ENCODE measurements at regions not wholly inside any gene's neighbourhood (a gene's known extent, or its start where the extent isn't known, plus 50 kb on each side); places are given as distances from the start of the nearest gene placed in this dataset.
A peak's percentile ranks its signal among the peaks of the same experiment; 100 is the strongest.

- intact Hi-C loops (cut with DNase I) = no loop called here
- no peak for ATAC-seq
- H3K27ac ChIP-seq = no peak overlapping the region
- DNase-seq = no peak
- no peaks in the 10 kb centered on the region for H3K9me3 ChIP-seq
- H3K4me1 ChIP-seq = no peaks in the 10 kb centered on the region
- 88 to 90% (median 90%) methylated on average over 6 of the region's 6 CpGs for WGBS, 3 donors
- no peaks in the 10 kb centered on the region for H3K36me3 ChIP-seq (ENCODE audit: insufficient read depth in 1 of 2, low read depth in 1 of 2)
- TF ChIP-seq CTCF (IDR thresholded peaks at IDR 0.05) = no peak
- no peak overlapping the region for H3K4me3 ChIP-seq
- H3K27me3 ChIP-seq (ENCODE audit: insufficient read depth in 3 of 3, low read length in 2 of 3) = peaks cover 0 to 2% (median 0%) of the 10 kb centered on the region in 3 donors
These were observed 70.8 kb upstream of the BZW1 start for GRCh38 chr2:200740907-200741306.

- peaks cover 0 to 2% (median 0%) of the 10 kb centered on the region in 3 donors for H3K27me3 ChIP-seq (ENCODE audit: insufficient read depth in 3 of 3, low read length in 2 of 3)
- no peak overlapping the region for H3K4me3 ChIP-seq
- no peaks in the 10 kb centered on the region for H3K36me3 ChIP-seq (ENCODE audit: insufficient read depth in 1 of 2, low read depth in 1 of 2)
- H3K9me3 ChIP-seq = no peaks in the 10 kb centered on the region
- no peak for DNase-seq
- H3K4me1 ChIP-seq = no peaks in the 10 kb centered on the region
- intact Hi-C loops (cut with DNase I) = no loop called here
- no peak for TF ChIP-seq CTCF (IDR thresholded peaks at IDR 0.05)
- WGBS, 3 donors = 47 to 67% (median 57%) methylated on average over 8 of the region's 8 CpGs
- H3K27ac ChIP-seq = peak overlapping the region; percentile 55
- ATAC-seq = peak in 1 of 4 donors; percentile 17
These were observed 70.1 kb upstream of the BZW1 start for GRCh38 chr2:200741468-200742202.

GRCh38 chr2:200742426-200742825, 69.3 kb upstream of the BZW1 start:
- Histone ChIP-seq H3K4me1 (no peaks in the 10 kb centered on the region), H3K27ac (peak overlapping the region; percentile 55), H3K4me3 (no peak overlapping the region), H3K9me3 (no peaks in the 10 kb centered on the region), H3K36me3 (ENCODE audit: insufficient read depth in 1 of 2, low read depth in 1 of 2) (no peaks in the 10 kb centered on the region), H3K27me3 (ENCODE audit: insufficient read depth in 3 of 3, low read length in 2 of 3) (peaks cover 0 to 2% (median 0%) of the 10 kb centered on the region in 3 donors)
- no peak for TF ChIP-seq CTCF (IDR thresholded peaks at IDR 0.05)
- ATAC-seq = peak in 3 of 4 donors; percentile 36 to 72 (median 67)
- peak; percentile 76 to 84 for DNase-seq
- 42 to 48% (median 43%) methylated on average over 5 of the region's 5 CpGs for WGBS, 3 donors
- intact Hi-C loops (cut with DNase I) = no loop called here

GRCh38 chr2:200743042-200743676, 68.6 kb upstream of the BZW1 start:
- Histone ChIP-seq H3K36me3 (ENCODE audit: insufficient read depth in 1 of 2, low read depth in 1 of 2) (no peaks in the 10 kb centered on the region), H3K4me1 (no peaks in the 10 kb centered on the region), H3K9me3 (no peaks in the 10 kb centered on the region), H3K27me3 (ENCODE audit: insufficient read depth in 3 of 3, low read length in 2 of 3) (peaks cover 0 to 2% (median 0%) of the 10 kb centered on the region in 3 donors), H3K27ac (no peak overlapping the region), H3K4me3 (no peak overlapping the region)
- 67 to 85% (median 78%) methylated on average over 10 of the region's 10 CpGs for WGBS, 3 donors
- TF ChIP-seq CTCF (IDR thresholded peaks at IDR 0.05) = no peak
- intact Hi-C loops (cut with DNase I) = no loop called here
- ATAC-seq (no peak), DNase-seq (no peak)
